ENCODE measurements at regions not wholly inside any gene's neighbourhood (a gene's known extent, or its start where the extent isn't known, plus 50 kb on each side); places are given as distances from the start of the nearest gene placed in this dataset.
A peak's percentile ranks its signal among the peaks of the same experiment; 100 is the strongest.

DNA sequence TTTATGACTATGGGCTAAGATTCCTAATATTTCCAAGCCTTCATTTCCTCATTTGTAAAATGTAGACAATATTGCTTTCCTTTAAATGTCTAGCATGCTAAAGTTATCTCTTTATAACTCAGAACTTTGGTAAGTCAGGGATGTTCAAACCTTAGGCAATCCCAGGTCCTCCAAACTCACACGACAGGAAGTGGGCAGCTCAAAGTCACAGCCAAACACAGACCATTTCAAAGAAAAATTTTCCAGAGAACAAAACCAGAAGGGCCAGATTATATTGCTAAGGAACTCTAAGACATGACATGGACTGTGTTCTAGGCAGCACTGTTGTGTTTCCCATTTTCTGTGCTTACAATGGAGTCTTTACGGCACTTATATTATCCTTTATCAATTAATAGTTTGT lies 87.8 kb upstream of the DYNC1I1 start:
- no peaks in the 10 kb centered on the region for H3K9me3 ChIP-seq (ENCODE audit: insufficient read depth, low read length)
- no peaks in the 10 kb centered on the region for H3K79me2 ChIP-seq (ENCODE audit: low read length)
- no peaks in the 10 kb centered on the region for H3K36me3 ChIP-seq (replicated peaks; ENCODE audit: low read depth, low read length)
- TF ChIP-seq EZH2phosphoT487 (IDR thresholded peaks at IDR 0.05; ENCODE audit: low read depth) = no peak
- TF ChIP-seq CTCF (IDR thresholded peaks at IDR 0.05; ENCODE audit: low read depth, low read length) = no peak
- no peak overlapping the region for H2AFZ ChIP-seq (ENCODE audit: low read depth, low read length)
- H3K4me1 ChIP-seq (ENCODE audit: low read length) = peaks cover 7% of the 10 kb centered on the region; the same call in 1 of the 2 replicates
- H3K27ac ChIP-seq (ENCODE audit: low read length) = no peak overlapping the region
- H3K9ac ChIP-seq (ENCODE audit: low read length) = no peak overlapping the region
- H3K4me3 ChIP-seq (ENCODE audit: low read length) = no peak overlapping the region
- no peaks in the 10 kb centered on the region for H3K27me3 ChIP-seq (ENCODE audit: low read depth, low read length)
- no peaks in the 10 kb centered on the region for H4K20me1 ChIP-seq (ENCODE audit: insufficient read depth, low read length)
- no peak overlapping the region for H3K4me2 ChIP-seq (ENCODE audit: low read length)

- H3K4me3 ChIP-seq (ENCODE audit: low read length) = no peak overlapping the region
- H3K4me2 ChIP-seq (ENCODE audit: low read length) = no peak overlapping the region
- H4K20me1 ChIP-seq (ENCODE audit: insufficient read depth, low read length) = no peaks in the 10 kb centered on the region
- no peaks in the 10 kb centered on the region for H3K79me2 ChIP-seq (ENCODE audit: low read length)
- H3K27me3 ChIP-seq (ENCODE audit: low read depth, low read length) = no peaks in the 10 kb centered on the region
- TF ChIP-seq CTCF (IDR thresholded peaks at IDR 0.05; ENCODE audit: low read depth, low read length) (peak; percentile 46), EZH2phosphoT487 (IDR thresholded peaks at IDR 0.05; ENCODE audit: low read depth) (no peak)
- H3K36me3 ChIP-seq (replicated peaks; ENCODE audit: low read depth, low read length) = no peaks in the 10 kb centered on the region
- H3K27ac ChIP-seq (ENCODE audit: low read length) = no peak overlapping the region
- H3K9me3 ChIP-seq (ENCODE audit: insufficient read depth, low read length) = no peaks in the 10 kb centered on the region
- H3K4me1 ChIP-seq (ENCODE audit: low read length) = peaks cover 3% of the 10 kb centered on the region; the same call in 1 of the 2 replicates
- no peak overlapping the region for H2AFZ ChIP-seq (ENCODE audit: low read depth, low read length)
- H3K9ac ChIP-seq (ENCODE audit: low read length) = no peak overlapping the region
Measured at GRCh38 chr7:95684037-95684436, 87.7 kb upstream of the PDK4 start.

DNA sequence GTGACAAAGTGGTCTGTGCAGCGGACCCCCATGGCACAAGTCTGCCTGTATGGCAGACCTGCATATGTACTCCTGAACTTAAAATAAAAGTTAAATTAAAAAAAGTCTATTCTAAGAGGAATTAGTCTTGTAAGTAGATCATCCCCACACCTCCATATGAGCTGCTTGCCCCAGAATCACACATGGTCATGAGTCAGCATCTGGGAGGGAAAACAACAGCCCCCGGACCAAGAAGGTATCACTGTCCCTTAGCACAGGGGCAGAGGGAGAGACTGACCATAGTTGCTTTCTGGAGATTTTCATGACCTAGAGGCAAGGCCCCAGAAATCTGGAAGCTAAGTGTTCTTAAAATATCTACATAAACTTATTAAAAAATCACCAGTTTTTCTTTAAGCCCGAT lies 86.6 kb upstream of the PDK4 start:
- no peak overlapping the region for H3K27ac ChIP-seq (ENCODE audit: low read length)
- no peaks in the 10 kb centered on the region for H3K9me3 ChIP-seq (ENCODE audit: insufficient read depth, low read length)
- H3K4me2 ChIP-seq (ENCODE audit: low read length) = no peak overlapping the region
- H3K79me2 ChIP-seq (ENCODE audit: low read length) = no peaks in the 10 kb centered on the region
- no peak overlapping the region for H2AFZ ChIP-seq (ENCODE audit: low read depth, low read length)
- H3K36me3 ChIP-seq (replicated peaks; ENCODE audit: low read depth, low read length) = no peaks in the 10 kb centered on the region
- no peak overlapping the region for H3K9ac ChIP-seq (ENCODE audit: low read length)
- H3K4me1 ChIP-seq (ENCODE audit: low read length) = no peaks in the 10 kb centered on the region
- TF ChIP-seq EZH2phosphoT487 (IDR thresholded peaks at IDR 0.05; ENCODE audit: low read depth) = no peak
- no peak for TF ChIP-seq CTCF (IDR thresholded peaks at IDR 0.05; ENCODE audit: low read depth, low read length)
- H4K20me1 ChIP-seq (ENCODE audit: insufficient read depth, low read length) = no peaks in the 10 kb centered on the region
- H3K27me3 ChIP-seq (ENCODE audit: low read depth, low read length) = no peaks in the 10 kb centered on the region
- H3K4me3 ChIP-seq (ENCODE audit: low read length) = no peak overlapping the region

DNA sequence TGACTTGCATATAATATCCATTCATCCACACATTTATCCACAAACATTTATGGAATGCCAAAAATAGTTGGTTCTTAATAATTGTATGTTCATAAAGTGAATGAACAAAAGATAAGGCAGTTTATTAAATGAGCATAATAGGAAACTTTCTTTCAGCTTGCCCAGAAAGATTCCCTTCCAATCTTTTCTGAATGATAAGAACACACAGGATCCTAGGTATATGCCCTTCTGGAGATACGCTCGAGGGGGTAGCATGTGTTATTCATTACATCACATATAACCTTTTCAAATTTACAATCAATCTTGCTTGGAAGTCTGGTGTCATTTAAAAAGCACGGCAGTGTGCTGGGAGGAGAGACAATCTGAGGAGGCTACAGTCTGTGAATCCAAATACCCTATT lies 80.4 kb upstream of the PDK4 start:
- H3K79me2 ChIP-seq (ENCODE audit: low read length) = no peaks in the 10 kb centered on the region
- no peak overlapping the region for H2AFZ ChIP-seq (ENCODE audit: low read depth, low read length)
- H3K27me3 ChIP-seq (ENCODE audit: low read depth, low read length) = peaks cover 9% of the 10 kb centered on the region; the same call in 1 of the 2 replicates
- H3K4me1 ChIP-seq (ENCODE audit: low read length) = no peaks in the 10 kb centered on the region
- no peak for TF ChIP-seq CTCF (IDR thresholded peaks at IDR 0.05; ENCODE audit: low read depth, low read length)
- no peak for TF ChIP-seq EZH2phosphoT487 (IDR thresholded peaks at IDR 0.05; ENCODE audit: low read depth)
- H3K36me3 ChIP-seq (replicated peaks; ENCODE audit: low read depth, low read length) = no peaks in the 10 kb centered on the region
- no peaks in the 10 kb centered on the region for H3K9me3 ChIP-seq (ENCODE audit: insufficient read depth, low read length)
- H3K9ac ChIP-seq (ENCODE audit: low read length) = no peak overlapping the region
- no peak overlapping the region for H3K4me3 ChIP-seq (ENCODE audit: low read length)
- H3K4me2 ChIP-seq (ENCODE audit: low read length) = no peak overlapping the region
- no peak overlapping the region for H3K27ac ChIP-seq (ENCODE audit: low read length)
- H4K20me1 ChIP-seq (ENCODE audit: insufficient read depth, low read length) = no peaks in the 10 kb centered on the region
